GM19324 (cell line): ENCODE measurements at regions not wholly inside any gene's neighbourhood (a gene's known extent, or its start where the extent isn't known, plus 50 kb on each side); places are given as distances from the start of the nearest gene placed in this dataset.
"Not testable (repeated sequence)": the region's sequence is repeated elsewhere in the genome, so short reads cannot be mapped to it uniquely, and the experiment has no call there.

ENCODE experiments used
- ATAC-seq: cut with Tn5 transposase; IDR thresholded peaks from one replicate; pipeline ENCODE4 v1.9.1; 2021; ENCODE audit warnings: mild to moderate bottlenecking, moderate library complexity; ENCODE audit not compliant: unreplicated experiment, low FRiP score

- ATAC-seq, result no peak
These were observed 237.5 kb upstream of the IRAK1BP1 start for GRCh38 chr6:78629836-78630235.

DNA sequence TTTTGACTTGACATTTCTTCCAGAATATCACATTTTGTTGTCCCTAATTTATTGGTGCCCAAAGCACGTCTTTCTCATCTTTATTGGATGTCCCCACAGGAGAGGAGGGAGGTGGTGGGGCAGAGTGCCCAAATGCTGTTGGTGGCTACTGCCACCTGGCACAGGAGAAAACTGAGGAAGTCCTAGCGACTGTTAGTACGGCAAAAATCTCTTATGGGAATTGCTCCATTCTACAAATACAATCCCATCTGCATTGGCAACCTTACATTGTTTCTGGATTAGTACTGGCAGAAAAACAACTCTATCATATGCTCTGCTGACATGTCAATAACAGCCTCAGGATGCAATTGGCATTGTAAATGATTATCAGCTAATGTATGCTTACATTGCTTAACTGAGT lies 235.4 kb upstream of the IRAK1BP1 start:
- no peak for ATAC-seq

DNA sequence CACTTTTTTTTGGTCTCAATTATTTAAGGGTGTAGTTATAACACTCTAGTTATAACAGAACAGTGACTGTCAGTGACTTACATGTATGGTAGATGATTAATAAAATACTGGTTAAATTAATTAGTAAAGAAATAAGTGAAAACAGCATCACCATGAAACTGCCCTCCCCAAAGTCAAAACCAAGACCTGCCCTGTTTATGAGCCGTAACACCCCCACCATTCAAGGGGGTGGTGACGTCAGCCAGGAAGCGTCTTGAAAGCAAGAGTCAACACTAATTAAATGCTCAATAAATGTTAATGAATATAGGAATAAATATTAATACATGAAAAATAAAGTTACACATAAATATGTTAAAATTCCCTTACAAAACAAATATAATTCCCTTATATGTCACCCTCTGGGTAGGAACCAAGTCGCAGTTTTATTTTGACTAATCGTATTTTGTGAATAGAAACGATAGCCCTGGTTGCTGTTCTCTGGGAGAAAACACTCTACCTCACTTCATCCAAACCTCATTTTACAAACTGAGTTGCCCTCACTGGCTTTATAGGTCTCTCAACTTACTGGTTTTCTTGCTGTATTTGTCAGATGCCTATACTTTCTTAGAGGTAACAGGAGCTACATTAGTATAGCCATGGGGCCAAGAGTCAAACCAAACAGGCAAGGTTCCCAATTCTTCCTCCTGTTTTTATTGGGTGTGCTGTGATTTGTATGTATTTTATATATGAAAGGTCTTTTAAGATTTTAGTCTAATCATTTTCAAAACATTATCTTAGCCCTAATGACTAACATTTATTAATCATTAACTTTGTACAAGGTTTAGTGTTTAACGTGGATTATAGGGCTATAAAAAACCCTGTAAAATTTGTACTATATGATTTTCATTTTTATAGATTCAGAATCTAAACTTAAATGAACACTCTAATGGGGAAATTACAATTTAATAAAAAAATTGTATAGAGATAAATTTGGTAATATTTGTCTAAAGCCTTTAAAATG lies 227.9 kb upstream of the IRAK1BP1 start:
- no peak for ATAC-seq

- not testable (repeated sequence) for ATAC-seq
These were observed 223.4 kb upstream of the IRAK1BP1 start for GRCh38 chr6:78643976-78644375.

- ATAC-seq, result not testable (repeated sequence)
These were observed 220.6 kb upstream of the IRAK1BP1 start for GRCh38 chr6:78646542-78647415.

- not testable (repeated sequence) for ATAC-seq
These were observed 201.5 kb upstream of the IRAK1BP1 start for GRCh38 chr6:78665819-78666218.

- no peak for ATAC-seq
These were observed 200.6 kb upstream of the IRAK1BP1 start for GRCh38 chr6:78666764-78667163.

DNA sequence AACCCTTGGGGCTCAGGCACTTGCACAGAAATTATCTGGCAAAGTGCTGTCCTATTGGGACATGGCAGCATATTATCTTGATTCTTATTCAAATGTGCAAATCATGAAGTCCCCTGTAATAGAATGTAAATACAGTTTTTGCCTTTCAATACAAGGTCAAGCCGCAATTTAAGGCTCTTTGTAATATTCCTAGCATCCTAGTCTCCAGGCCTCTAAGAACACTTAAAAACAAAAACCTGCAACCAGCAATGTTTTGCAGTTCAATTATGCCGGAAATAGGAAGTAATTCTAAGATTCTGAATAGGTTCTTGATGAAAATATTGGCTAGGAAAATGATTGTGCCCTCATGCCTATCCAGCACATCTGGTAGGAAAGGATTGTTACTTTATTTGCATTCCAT lies 197.2 kb upstream of the IRAK1BP1 start:
- no peak for ATAC-seq

DNA sequence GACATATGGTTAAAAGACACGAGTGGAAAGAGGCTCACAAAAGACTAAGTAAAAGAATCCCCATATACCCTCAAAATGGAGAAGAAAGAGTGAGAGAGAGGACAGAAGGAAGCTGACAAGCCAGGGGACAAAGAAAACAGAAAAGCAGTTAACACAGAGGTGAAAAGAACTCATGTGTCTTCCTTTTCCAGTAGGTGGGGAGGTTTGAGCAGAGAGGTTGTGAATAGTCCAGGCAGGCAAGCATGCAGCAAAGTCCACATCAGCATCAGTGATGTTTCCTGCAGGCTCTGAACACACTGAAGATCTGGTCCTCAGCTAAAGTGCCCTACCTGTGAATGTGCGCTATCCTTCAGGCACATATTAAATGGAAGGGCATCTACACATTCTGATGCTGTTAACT lies 196.5 kb upstream of the IRAK1BP1 start:
- no peak for ATAC-seq

DNA sequence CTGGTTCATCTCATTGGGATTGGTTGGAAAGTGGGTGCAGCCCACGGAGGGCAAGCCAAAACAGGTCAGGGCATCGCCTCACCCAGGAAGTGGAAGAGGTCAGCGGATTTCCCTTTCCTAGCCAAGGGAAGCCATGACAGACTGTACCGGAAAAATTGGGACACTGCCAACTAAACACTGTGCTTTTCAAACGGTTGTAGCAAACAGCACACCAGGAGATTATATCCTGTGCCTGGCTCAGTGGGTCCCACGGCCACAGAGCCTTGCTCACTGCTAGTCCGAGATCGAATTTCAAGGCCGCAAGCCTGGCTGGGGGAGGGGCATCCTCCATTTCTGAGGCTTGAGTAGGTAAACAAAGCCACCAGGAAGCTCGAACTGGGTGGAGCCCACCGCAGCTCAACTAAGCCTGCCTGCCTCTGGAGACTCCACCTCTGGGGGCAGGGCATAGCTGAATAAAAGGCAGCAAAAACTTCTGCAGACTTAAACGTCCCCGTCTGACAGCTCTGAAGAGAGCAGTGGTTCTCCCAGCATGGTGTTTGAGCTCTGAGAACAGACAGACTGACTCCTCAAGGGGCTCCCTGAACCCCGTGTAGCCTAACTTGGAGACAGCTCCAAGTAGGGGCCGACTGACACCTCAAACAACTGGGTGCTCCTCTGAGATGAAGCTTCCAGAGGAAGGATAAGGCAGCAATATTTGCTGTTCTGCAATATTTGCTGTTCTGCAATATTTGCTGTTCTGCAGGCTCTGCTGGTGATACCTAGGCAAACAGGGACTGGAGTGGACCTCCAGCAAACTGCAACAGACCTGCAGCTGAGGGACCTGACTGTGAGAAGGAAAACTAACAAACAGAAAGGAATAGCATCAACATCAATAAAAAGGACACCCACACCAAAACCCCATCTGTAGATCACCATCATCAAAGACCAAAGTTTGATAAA lies 191.0 kb upstream of the IRAK1BP1 start:
- ATAC-seq, result not testable (repeated sequence)

- no peak for ATAC-seq
These were observed 178.7 kb upstream of the IRAK1BP1 start for GRCh38 chr6:78688668-78689067.

- ATAC-seq, result no peak
These were observed 173.5 kb upstream of the IRAK1BP1 start for GRCh38 chr6:78693835-78694234.

GRCh38 chr6:78694628-78695027 lies 172.7 kb upstream of the IRAK1BP1 start:
- not testable (repeated sequence) for ATAC-seq

GRCh38 chr6:78700991-78701390 lies 166.4 kb upstream of the IRAK1BP1 start:
- no peak for ATAC-seq

DNA sequence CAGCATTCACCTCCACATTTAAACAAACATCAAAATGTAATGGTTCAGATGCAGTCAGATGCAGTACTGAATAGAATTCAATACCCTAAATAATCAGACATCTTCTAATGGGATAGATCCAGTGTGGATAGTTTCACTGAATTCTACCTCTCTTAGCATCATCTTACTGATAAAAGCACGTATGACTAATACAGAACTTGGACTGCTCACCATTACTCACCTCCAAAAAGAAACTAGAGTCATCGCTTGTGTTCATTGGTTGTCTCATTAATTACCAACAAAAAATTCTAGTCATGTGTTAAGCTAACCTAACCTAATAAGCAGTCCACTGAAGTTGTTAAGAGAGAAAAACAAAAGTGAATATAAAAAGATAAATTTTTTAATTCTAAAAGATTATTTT lies 165.9 kb upstream of the IRAK1BP1 start:
- no peak for ATAC-seq

DNA sequence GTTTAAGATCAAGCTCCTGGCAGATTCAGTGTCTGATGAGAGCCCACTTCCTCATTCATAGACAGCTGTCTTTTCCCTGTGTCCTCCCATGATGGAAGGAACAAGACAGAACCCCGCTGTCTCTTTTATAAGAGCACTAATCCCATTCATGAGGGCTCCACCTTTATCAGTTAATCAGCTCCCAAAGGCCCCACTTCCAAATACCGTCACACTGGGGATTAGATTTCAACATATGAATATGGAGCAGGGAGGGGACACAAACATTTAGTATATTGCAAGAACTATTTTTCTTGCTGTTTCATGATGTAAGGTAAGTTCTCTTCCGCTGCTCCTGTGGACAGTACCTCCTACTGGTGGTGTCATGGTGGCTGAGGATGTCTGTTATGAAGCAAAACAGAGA lies 158.3 kb upstream of the IRAK1BP1 start:
- ATAC-seq, result no peak

GRCh38 chr6:78713564-78713963 lies 153.8 kb upstream of the IRAK1BP1 start:
- no peak for ATAC-seq

GRCh38 chr6:78744144-78744543 lies 123.2 kb upstream of the IRAK1BP1 start:
- ATAC-seq, result no peak

GRCh38 chr6:78746457-78746856 lies 120.9 kb upstream of the IRAK1BP1 start:
- ATAC-seq, result no peak

- no peak for ATAC-seq
These were observed 118.0 kb upstream of the IRAK1BP1 start for GRCh38 chr6:78749326-78749725.
